ENCODE measurements at regions not wholly inside any gene's neighbourhood (a gene's known extent, or its start where the extent isn't known, plus 50 kb on each side); places are given as distances from the start of the nearest gene placed in this dataset.

- Histone ChIP-seq H3K9me3 (no peaks in the 10 kb centered on the region), H3K4me1 (ENCODE audit: insufficient read depth) (no peaks in the 10 kb centered on the region), H3K4me3 (no peak overlapping the region), H3K27ac (no peak overlapping the region), H3K27me3 (no peaks in the 10 kb centered on the region), H3K36me3 (no peaks in the 10 kb centered on the region)
- WGBS, 3 donors, result 92 to 96% (median 96%) methylated on average over 3 to 4 of the region's 4 CpGs
- no peak for DNase-seq
- intact Hi-C loops (cut with DNase I), result no loop called here
- TF ChIP-seq CTCF (IDR thresholded peaks at IDR 0.05), result no peak
- TF ChIP-seq POLR2A (IDR thresholded peaks at IDR 0.05), result no peak
- no peak for TF ChIP-seq EP300 (IDR thresholded peaks at IDR 0.05)
These were observed 1151.9 kb downstream of the BRD1 start for GRCh38 chr22:48675830-48676145.

GRCh38 chr22:48675141-48675829 lies 1152.4 kb downstream of the BRD1 start:
- 86 to 90% (median 89%) methylated on average over 15 of the region's 15 CpGs for WGBS, 3 donors

GRCh38 chr22:48673806-48674500 lies 1153.7 kb downstream of the BRD1 start:
- no peak overlapping the region for H3K4me3 ChIP-seq
- H3K36me3 ChIP-seq, result no peaks in the 10 kb centered on the region
- TF ChIP-seq EP300 (IDR thresholded peaks at IDR 0.05) (no peak), POLR2A (IDR thresholded peaks at IDR 0.05) (no peak), CTCF (IDR thresholded peaks at IDR 0.05) (no peak)
- H3K4me1 ChIP-seq (ENCODE audit: insufficient read depth), result no peaks in the 10 kb centered on the region
- no peaks in the 10 kb centered on the region for H3K9me3 ChIP-seq
- peak in 1 of 5 donors; percentile 13 for DNase-seq
- 92 to 94% (median 94%) methylated on average over 24 of the region's 24 CpGs for WGBS, 3 donors
- H3K27ac ChIP-seq, result no peak overlapping the region
- no peaks in the 10 kb centered on the region for H3K27me3 ChIP-seq
- intact Hi-C loops (cut with DNase I), result no loop called here

More at GRCh38 chr22:48675141-48675829, 1152.4 kb downstream of the BRD1 start:
- no peaks in the 10 kb centered on the region for H3K27me3 ChIP-seq
- intact Hi-C loops (cut with DNase I), result no loop called here
- H3K9me3 ChIP-seq, result no peaks in the 10 kb centered on the region
- H3K4me1 ChIP-seq (ENCODE audit: insufficient read depth), result no peaks in the 10 kb centered on the region
- no peak overlapping the region for H3K4me3 ChIP-seq
- TF ChIP-seq EP300 (IDR thresholded peaks at IDR 0.05) (no peak), CTCF (IDR thresholded peaks at IDR 0.05) (no peak), POLR2A (IDR thresholded peaks at IDR 0.05) (no peak)
- no peak overlapping the region for H3K27ac ChIP-seq
- DNase-seq, result no peak
- no peaks in the 10 kb centered on the region for H3K36me3 ChIP-seq

GRCh38 chr22:48672387-48672786 lies 1155.3 kb downstream of the BRD1 start:
- TF ChIP-seq POLR2A (IDR thresholded peaks at IDR 0.05) (no peak), CTCF (IDR thresholded peaks at IDR 0.05) (no peak), EP300 (IDR thresholded peaks at IDR 0.05) (no peak)
- H3K27ac ChIP-seq, result no peak overlapping the region
- no peaks in the 10 kb centered on the region for H3K36me3 ChIP-seq
- WGBS, 3 donors, result 93 to 97% (median 96%) methylated on average over 3 of the region's 3 CpGs
- DNase-seq, result no peak
- no peak overlapping the region for H3K4me3 ChIP-seq
- no peaks in the 10 kb centered on the region for H3K4me1 ChIP-seq (ENCODE audit: insufficient read depth)
- intact Hi-C loops (cut with DNase I), result no loop called here
- H3K27me3 ChIP-seq, result no peaks in the 10 kb centered on the region
- no peaks in the 10 kb centered on the region for H3K9me3 ChIP-seq
